ENCODE measurements at regions not wholly inside any gene's neighbourhood (a gene's known extent, or its start where the extent isn't known, plus 50 kb on each side); places are given as distances from the start of the nearest gene placed in this dataset.

- TF ChIP-seq POLR2A (IDR thresholded peaks at IDR 0.05; ENCODE audit: low read length): no peak
- TF ChIP-seq GATA1 (IDR thresholded peaks at IDR 0.05; ENCODE audit: low read depth, low read length): no peak
These were observed 61.4 kb upstream of the ANKH start for GRCh38 chr5:14932902-14933469.
